Endothelial cell of umbilical vein (primary cell): ENCODE measurements at regions not wholly inside any gene's neighbourhood (a gene's known extent, or its start where the extent isn't known, plus 50 kb on each side); places are given as distances from the start of the nearest gene placed in this dataset.
"Not testable (repeated sequence)": the region's sequence is repeated elsewhere in the genome, so short reads cannot be mapped to it uniquely, and the experiment has no call there.

Source experiments
- BruUV-seq: library from RNA; stranded (reverse); fragments of 400-500 nt; replicated peaks from 2 replicates; lab custom pipeline; 2021; lab: Mats Ljungman, UMichigan
- CTCF ChIA-PET: fragments of 300-600, 350-600 bp; sonication (Branson Sonifier 250); formaldehyde crosslinking; loops from one replicate; lab custom pipeline; 2021; ENCODE audit warnings: antibody characterized with exemption, inconsistent platforms; lab: Charles Lee
- POLR2A ChIA-PET: fragments of 300-600, 350-600 bp; sonication (Branson Sonifier 250); formaldehyde crosslinking; loops from one replicate; lab custom pipeline; 2021; ENCODE audit warnings: antibody characterized with exemption, inconsistent platforms; lab: Charles Lee
- DNase-seq: peaks from one replicate; pipeline ENCODE4 v3.0.0-alpha.2; 2011; ENCODE audit warnings: low read depth, low spot score
- FAIRE-seq: peaks from 2 replicates; lab custom pipeline; 2011; peaks lifted over from hg19 to GRCh38; lab: Jason Lieb, UNC
- H2AFZ ChIP-seq: 2 replicates; pipeline ENCODE4 v1.6.0; 2012; ENCODE audit warnings: low read depth, low read length, control low read depth, inconsistent platforms
- H3K27ac ChIP-seq: 2 replicates; pipeline ENCODE4 v1.5.1; 2011; ENCODE audit warnings: low read depth, mild to moderate bottlenecking, control low read depth, low read length, moderate library complexity; ENCODE audit not compliant: insufficient read depth
- H3K27me3 ChIP-seq, 2 experiments: 2 replicates each; pipeline versions ENCODE4 v1.6.0 to v1.6.1; 2011; ENCODE audit warnings: low read length in 2 of 2, mixed read lengths in 1 of 2; ENCODE audit not compliant: control insufficient read depth in 2 of 2, insufficient read depth in 2 of 2
- H3K36me3 ChIP-seq, 2 experiments: 2 replicates in 1 of 2; 3 replicates in 1 of 2; pipeline ENCODE4 v1.5.1; 2011; ENCODE audit warnings: low read length in 2 of 2, mild to moderate bottlenecking in 1 of 2, moderate library complexity in 1 of 2; ENCODE audit not compliant: control insufficient read depth in 2 of 2, insufficient read depth in 2 of 2; ENCODE audit errors: extremely low read depth in 1 of 2
- H3K4me1 ChIP-seq: 3 replicates; pipeline ENCODE4 v1.5.1; 2011; ENCODE audit warnings: mild to moderate bottlenecking, low read length; ENCODE audit not compliant: control insufficient read depth, insufficient read depth; ENCODE audit errors: extremely low read depth
- H3K4me2 ChIP-seq: 2 replicates; pipeline ENCODE4 v1.6.1; 2011; ENCODE audit warnings: low read length, control low read depth, mixed read lengths; ENCODE audit not compliant: insufficient read depth
- H3K4me3 ChIP-seq, 3 experiments: fragments of 200-600 bp in 1 of 3; sonication (generic), shearing (Covaris generic) in 1 of 3; replicated peaks in 1 of 3; 2 replicates each; pipeline ENCODE4 v1.5.1; 2011 to 2016; ENCODE audit warnings: control low read depth in 3 of 3, low read length in 3 of 3, mild to moderate bottlenecking in 2 of 3, inconsistent platforms in 1 of 3, low read depth in 1 of 3, moderate library complexity in 1 of 3; ENCODE audit not compliant: insufficient read depth in 1 of 3
- H3K79me2 ChIP-seq: 2 replicates; pipeline ENCODE4 v1.6.0; 2012; ENCODE audit warnings: low read length, inconsistent platforms; ENCODE audit not compliant: control insufficient read depth, insufficient read depth
- H3K9ac ChIP-seq: replicated peaks from 2 replicates; pipeline ENCODE3; 2011; ENCODE audit warnings: low read length, control low read depth; ENCODE audit not compliant: insufficient read depth; ENCODE audit errors: extremely low read depth
- H3K9me1 ChIP-seq: replicated peaks from 3 replicates; pipeline ENCODE4 v1.6.0; 2011; ENCODE audit warnings: mild to moderate bottlenecking, low read length; ENCODE audit not compliant: control insufficient read depth, insufficient read depth; ENCODE audit errors: extremely low read depth
- H3K9me3 ChIP-seq: replicated peaks from 2 replicates; pipeline ENCODE4 v1.5.1; 2012; ENCODE audit warnings: low read length, inconsistent platforms; ENCODE audit not compliant: control insufficient read depth, insufficient read depth
- H4K20me1 ChIP-seq: replicated peaks from 2 replicates; pipeline ENCODE3; 2011; ENCODE audit warnings: mild to moderate bottlenecking, low read length; ENCODE audit not compliant: control insufficient read depth, insufficient read depth; ENCODE audit errors: extremely low read depth
- EZH2 ChIP-seq: IDR thresholded peaks from 2 replicates; pipeline ENCODE4 v1.6.1; 2012; ENCODE audit warnings: borderline replicate concordance, low read depth, mild to moderate bottlenecking, moderate library complexity, low read length, inconsistent platforms; ENCODE audit not compliant: severe bottlenecking
- FOS ChIP-seq: IDR thresholded peaks from 2 replicates; pipeline ENCODE4 v1.6.1; 2011; ENCODE audit warnings: mild to moderate bottlenecking, low read length, moderate library complexity, borderline replicate concordance; ENCODE audit not compliant: insufficient read depth
- GATA2 ChIP-seq: IDR thresholded peaks from 2 replicates; pipeline ENCODE4 v1.7.0; 2011; ENCODE audit warnings: low read depth, mild to moderate bottlenecking, moderate library complexity, mixed read lengths, low read length; ENCODE audit not compliant: insufficient read length, insufficient read depth
- JUN ChIP-seq: IDR thresholded peaks from 2 replicates; pipeline ENCODE4 v1.6.1; 2011; ENCODE audit warnings: borderline replicate concordance, low read depth; ENCODE audit not compliant: insufficient read length, insufficient read depth
- MYC ChIP-seq: IDR thresholded peaks from one replicate; pipeline ENCODE4 v1.6.1; 2011; ENCODE audit warnings: mild to moderate bottlenecking, low read depth, low read length
- POLR2A ChIP-seq: IDR thresholded peaks from 2 replicates; pipeline ENCODE4 v1.6.1; 2012; ENCODE audit warnings: low read depth, mild to moderate bottlenecking, control low read depth, low read length
- POLR2AphosphoS5 ChIP-seq: IDR thresholded peaks from 2 replicates; pipeline ENCODE4 v1.6.1; 2012; ENCODE audit warnings: low read depth, mild to moderate bottlenecking, control low read depth, low read length, moderate library complexity; ENCODE audit not compliant: insufficient read depth
- dilution Hi-C: fragments of 300-500 bp; cut with MboI; formaldehyde crosslinking; loops from one replicate; pipeline ENCODE4 v1.15.0; 2019; ENCODE audit warnings: low sequenced_read_pairs; ENCODE audit not compliant: extremely low pct_ligation_motif_present
- intact Hi-C: fragments of 100-400 bp; cut with micrococcal nuclease; formaldehyde crosslinking; loops from one replicate; pipeline ENCODE4 v1.10.0; 2022
- TF ChIP-seq, protein P1 (sequence below), 2 donors: IDR thresholded peaks; 1 replicate in 1 of 2; 2 replicates in 1 of 2; pipeline ENCODE4 v1.5.1; 2011; ENCODE audit warnings: low read length in 2 of 2, mild to moderate bottlenecking in 2 of 2, moderate library complexity in 2 of 2, control low read depth in 1 of 2, inconsistent platforms in 1 of 2, low read depth in 1 of 2; ENCODE audit not compliant: insufficient read depth in 1 of 2; ENCODE audit errors: extremely low read depth in 1 of 2

DNA sequence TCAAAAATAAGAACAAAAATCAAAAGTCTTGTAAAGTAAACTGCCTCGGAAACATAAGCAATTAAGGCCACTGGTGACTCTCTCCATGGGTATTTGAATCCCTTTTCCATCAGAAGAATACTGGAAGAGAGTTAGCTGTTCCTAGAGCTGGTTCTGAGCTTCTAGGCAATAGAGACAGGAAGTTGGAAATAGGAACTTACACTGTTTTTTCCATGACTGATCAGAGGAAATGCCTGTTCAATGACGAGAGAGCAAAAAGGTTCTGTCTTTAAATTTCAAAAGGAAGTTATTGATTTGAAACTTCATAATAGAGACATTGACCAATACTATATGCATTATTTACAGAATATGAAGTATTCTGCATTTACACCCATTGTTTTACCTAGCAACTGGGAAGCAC lies 503.5 kb upstream of the ARX start:
- peaks cover 28% of the 10 kb centered on the region for H3K4me1 ChIP-seq
- no peak overlapping the region for H3K4me3 ChIP-seq
- peak overlapping the region; percentile 85 for H3K27ac ChIP-seq
- H2AFZ ChIP-seq = no peak overlapping the region
- FAIRE-seq (peak; percentile 66), DNase-seq (peak; percentile 71)
- CTCF ChIA-PET = interaction anchor here (0.9 to 1.3 kb wide), 3 partner anchors 448 to 1133 kb away, joined by 3 read pairs; no protein-coding TSS in a partner anchor
- no peaks in the 10 kb centered on the region for H4K20me1 ChIP-seq
- H3K9me1 ChIP-seq = no peaks in the 10 kb centered on the region
- peak overlapping the region; percentile 61 for H3K9ac ChIP-seq
- H3K9me3 ChIP-seq = no peaks in the 10 kb centered on the region
- H3K79me2 ChIP-seq = no peaks in the 10 kb centered on the region
- BruUV-seq = no TSS peak
- no peaks in the 10 kb centered on the region for H3K27me3 ChIP-seq
- no peaks in the 10 kb centered on the region for H3K36me3 ChIP-seq
- POLR2A ChIA-PET = no interaction called here
- intact Hi-C loops = loop anchor here (1.0 to 2.0 kb wide), 2 partner anchors 743 to 1266 kb away; no protein-coding TSS in a partner anchor
- peak overlapping the region; percentile 47 for H3K4me2 ChIP-seq
- TF ChIP-seq FOS (no peak), POLR2AphosphoS5 (no peak), MYC (no peak), POLR2A (no peak), JUN (peak; percentile 88), EZH2 (no peak), GATA2 (no peak)
- TF ChIP-seq, protein P1, sequence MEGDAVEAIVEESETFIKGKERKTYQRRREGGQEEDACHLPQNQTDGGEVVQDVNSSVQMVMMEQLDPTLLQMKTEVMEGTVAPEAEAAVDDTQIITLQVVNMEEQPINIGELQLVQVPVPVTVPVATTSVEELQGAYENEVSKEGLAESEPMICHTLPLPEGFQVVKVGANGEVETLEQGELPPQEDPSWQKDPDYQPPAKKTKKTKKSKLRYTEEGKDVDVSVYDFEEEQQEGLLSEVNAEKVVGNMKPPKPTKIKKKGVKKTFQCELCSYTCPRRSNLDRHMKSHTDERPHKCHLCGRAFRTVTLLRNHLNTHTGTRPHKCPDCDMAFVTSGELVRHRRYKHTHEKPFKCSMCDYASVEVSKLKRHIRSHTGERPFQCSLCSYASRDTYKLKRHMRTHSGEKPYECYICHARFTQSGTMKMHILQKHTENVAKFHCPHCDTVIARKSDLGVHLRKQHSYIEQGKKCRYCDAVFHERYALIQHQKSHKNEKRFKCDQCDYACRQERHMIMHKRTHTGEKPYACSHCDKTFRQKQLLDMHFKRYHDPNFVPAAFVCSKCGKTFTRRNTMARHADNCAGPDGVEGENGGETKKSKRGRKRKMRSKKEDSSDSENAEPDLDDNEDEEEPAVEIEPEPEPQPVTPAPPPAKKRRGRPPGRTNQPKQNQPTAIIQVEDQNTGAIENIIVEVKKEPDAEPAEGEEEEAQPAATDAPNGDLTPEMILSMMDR (IDR thresholded peaks at IDR 0.05; ENCODE audit: extremely low read depth in 1 of 2, insufficient read depth in 1 of 2, low read depth in 1 of 2, low read length in 2 of 2) = no peak
- dilution Hi-C loops = no loop called here

DNA sequence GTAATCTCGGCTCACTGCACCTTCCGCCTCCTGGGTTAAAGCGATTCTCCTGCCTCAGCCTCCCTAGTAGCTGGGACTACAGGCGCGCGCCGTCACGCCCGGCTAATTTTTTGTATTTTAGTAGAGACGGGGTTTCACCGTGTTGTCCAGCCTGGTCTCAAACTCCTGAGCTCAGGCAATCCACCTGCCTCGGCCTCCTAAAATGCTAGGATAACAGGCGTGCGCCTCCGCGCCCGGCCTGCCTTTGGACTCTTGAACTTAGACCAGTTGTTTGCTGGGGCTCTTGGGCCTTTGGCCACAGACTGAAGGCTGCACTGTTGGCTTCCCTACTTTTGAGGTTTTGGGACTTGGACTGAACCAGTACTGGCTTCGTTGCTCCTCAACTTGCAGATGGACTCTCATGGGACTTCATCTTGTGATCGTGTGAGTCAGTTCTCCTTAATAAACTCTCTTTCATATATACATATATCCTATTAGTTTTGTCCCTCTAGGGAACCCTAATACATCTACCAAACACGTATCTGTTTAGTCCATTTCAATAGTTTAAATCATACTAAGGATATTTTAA lies 506.8 kb upstream of the ARX start:
- H3K9ac ChIP-seq, H3K4me3 ChIP-seq, H3K79me2 ChIP-seq, H3K27ac ChIP-seq, H4K20me1 ChIP-seq, FAIRE-seq, H3K9me3 ChIP-seq, POLR2A ChIA-PET, DNase-seq, H3K27me3 ChIP-seq, dilution Hi-C loops, H3K4me2 ChIP-seq, BruUV-seq, H3K36me3 ChIP-seq, H3K9me1 ChIP-seq, H2AFZ ChIP-seq: not testable (repeated sequence)
- H3K4me1 ChIP-seq = peaks cover 33% of the 10 kb centered on the region
- intact Hi-C loops = loop anchor here (1.0 to 10.0 kb wide), 7 partner anchors 199 to 1782 kb away; no protein-coding TSS in a partner anchor
- CTCF ChIA-PET = interaction anchor here (2.6 kb wide), 1 partner anchor 447 kb away, joined by 16 read pairs; no protein-coding TSS in a partner anchor
